ENCODE measurements at regions not wholly inside any gene's neighbourhood (a gene's known extent, or its start where the extent isn't known, plus 50 kb on each side); places are given as distances from the start of the nearest gene placed in this dataset.
"Not testable (repeated sequence)": the region's sequence is repeated elsewhere in the genome, so short reads cannot be mapped to it uniquely, and the experiment has no call there.

GRCh38 chr5:125487231-125487630, 740.8 kb upstream of the ZNF608 start:
- no peaks in the 10 kb centered on the region for H3K4me1 ChIP-seq (ENCODE audit: low read length)
- H3K9ac ChIP-seq (ENCODE audit: low read length), result no peak overlapping the region
- H3K36me3 ChIP-seq (ENCODE audit: insufficient read depth, low read length), result no peaks in the 10 kb centered on the region
- H2AFZ ChIP-seq (ENCODE audit: low read length), result no peak overlapping the region
- no peaks in the 10 kb centered on the region for H4K20me1 ChIP-seq (ENCODE audit: insufficient read depth, low read depth, low read length)
- H3K4me3 ChIP-seq (ENCODE audit: low read length), result no peak overlapping the region
- DNase-seq, result no peak
- no peaks in the 10 kb centered on the region for H3K27me3 ChIP-seq (ENCODE audit: low read length)
- H3K9me3 ChIP-seq (ENCODE audit: low read length), result no peaks in the 10 kb centered on the region
- H3K9me2 ChIP-seq (replicated peaks; ENCODE audit: insufficient read depth, low read length), result no peaks in the 10 kb centered on the region
- no peaks in the 10 kb centered on the region for H3K79me2 ChIP-seq (ENCODE audit: low read length)
- H3K27ac ChIP-seq (ENCODE audit: low read length), result no peak overlapping the region
- no peak overlapping the region for H3K4me2 ChIP-seq (ENCODE audit: low read depth, low read length, poor library complexity, severe bottlenecking)

DNA sequence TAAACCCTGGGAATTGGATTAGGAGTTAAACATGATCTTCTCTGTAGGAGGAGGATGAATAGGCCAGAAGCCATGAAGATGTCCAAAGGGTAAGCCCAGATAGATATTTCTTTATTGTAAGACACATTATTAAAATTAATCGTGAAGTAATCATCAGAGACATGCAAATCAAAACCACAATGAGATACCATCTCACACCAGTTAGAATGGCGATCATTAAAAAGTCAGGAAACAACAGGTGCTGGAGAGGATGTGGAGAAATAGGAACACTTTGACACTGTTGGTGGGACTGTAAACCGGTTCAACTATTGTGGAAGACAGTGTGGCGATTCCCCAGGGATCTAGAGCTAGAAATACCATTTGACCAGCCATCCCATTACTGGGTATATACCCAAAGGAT, 741.2 kb upstream of the ZNF608 start:
- not testable (repeated sequence) for H2AFZ ChIP-seq (ENCODE audit: low read length); H3K4me1 ChIP-seq (ENCODE audit: low read length); H3K79me2 ChIP-seq (ENCODE audit: low read length); H3K27ac ChIP-seq (ENCODE audit: low read length); H3K36me3 ChIP-seq (ENCODE audit: insufficient read depth, low read length); H3K4me3 ChIP-seq (ENCODE audit: low read length); H3K9me2 ChIP-seq (replicated peaks; ENCODE audit: insufficient read depth, low read length); H3K9ac ChIP-seq (ENCODE audit: low read length); H3K27me3 ChIP-seq (ENCODE audit: low read length); H3K4me2 ChIP-seq (ENCODE audit: low read depth, low read length, poor library complexity, severe bottlenecking); H4K20me1 ChIP-seq (ENCODE audit: insufficient read depth, low read depth, low read length); DNase-seq; H3K9me3 ChIP-seq (ENCODE audit: low read length)

- DNase-seq, result no peak
- Histone ChIP-seq H3K36me3 (ENCODE audit: insufficient read depth, low read length) (no peaks in the 10 kb centered on the region), H3K9me2 (replicated peaks; ENCODE audit: insufficient read depth, low read length) (no peaks in the 10 kb centered on the region)
Measured at GRCh38 chr5:125489146-125489545, 742.7 kb upstream of the ZNF608 start.

GRCh38 chr5:125491986-125492492, 745.6 kb upstream of the ZNF608 start:
- Histone ChIP-seq H3K36me3 (ENCODE audit: insufficient read depth, low read length) (no peaks in the 10 kb centered on the region), H2AFZ (ENCODE audit: low read length) (no peak overlapping the region), H4K20me1 (ENCODE audit: insufficient read depth, low read depth, low read length) (no peaks in the 10 kb centered on the region)

More at GRCh38 chr5:125489146-125489545, 742.7 kb upstream of the ZNF608 start:
- peaks cover 8% of the 10 kb centered on the region; the same call in 1 of the 2 replicates for H3K9me3 ChIP-seq (ENCODE audit: low read length)
- H3K4me2 ChIP-seq (ENCODE audit: low read depth, low read length, poor library complexity, severe bottlenecking), result no peak overlapping the region
- no peak overlapping the region for H3K9ac ChIP-seq (ENCODE audit: low read length)
- H3K79me2 ChIP-seq (ENCODE audit: low read length), result no peaks in the 10 kb centered on the region
- no peaks in the 10 kb centered on the region for H3K4me1 ChIP-seq (ENCODE audit: low read length)
- H2AFZ ChIP-seq (ENCODE audit: low read length), result no peak overlapping the region
- H4K20me1 ChIP-seq (ENCODE audit: insufficient read depth, low read depth, low read length), result no peaks in the 10 kb centered on the region
- no peak overlapping the region for H3K27ac ChIP-seq (ENCODE audit: low read length)
- no peak overlapping the region for H3K4me3 ChIP-seq (ENCODE audit: low read length)
- H3K27me3 ChIP-seq (ENCODE audit: low read length), result no peaks in the 10 kb centered on the region

DNA sequence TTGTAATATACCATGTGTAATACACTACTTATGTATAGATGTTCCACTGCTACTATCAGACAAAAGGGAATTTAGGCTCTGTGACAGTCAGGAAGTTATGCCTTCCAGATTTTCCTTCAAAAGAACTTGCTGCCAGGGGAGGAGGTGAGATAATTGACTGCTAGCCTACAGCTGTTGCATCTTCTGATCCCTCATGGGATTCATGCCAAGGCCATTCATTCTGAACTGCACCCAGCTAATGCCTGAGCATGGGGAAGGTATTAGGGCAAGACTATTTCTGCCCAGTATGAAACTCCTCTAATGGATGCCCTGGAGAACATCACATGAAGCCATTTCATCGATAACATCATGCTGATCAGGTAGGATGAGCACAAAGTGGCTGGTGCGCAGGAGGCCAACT, 746.5 kb upstream of the ZNF608 start:
- peaks cover 8% of the 10 kb centered on the region; the same call in 1 of the 2 replicates for H3K9me3 ChIP-seq (ENCODE audit: low read length)
- no peak overlapping the region for H3K27ac ChIP-seq (ENCODE audit: low read length)
- no peaks in the 10 kb centered on the region for H3K4me1 ChIP-seq (ENCODE audit: low read length)
- no peaks in the 10 kb centered on the region for H3K36me3 ChIP-seq (ENCODE audit: insufficient read depth, low read length)
- H2AFZ ChIP-seq (ENCODE audit: low read length), result no peak overlapping the region
- H4K20me1 ChIP-seq (ENCODE audit: insufficient read depth, low read depth, low read length), result no peaks in the 10 kb centered on the region
- H3K4me3 ChIP-seq (ENCODE audit: low read length), result no peak overlapping the region
- DNase-seq, result no peak
- H3K27me3 ChIP-seq (ENCODE audit: low read length), result no peaks in the 10 kb centered on the region
- no peaks in the 10 kb centered on the region for H3K9me2 ChIP-seq (replicated peaks; ENCODE audit: insufficient read depth, low read length)
- no peak overlapping the region for H3K9ac ChIP-seq (ENCODE audit: low read length)
- no peaks in the 10 kb centered on the region for H3K79me2 ChIP-seq (ENCODE audit: low read length)
- no peak overlapping the region for H3K4me2 ChIP-seq (ENCODE audit: low read depth, low read length, poor library complexity, severe bottlenecking)

More at GRCh38 chr5:125491986-125492492, 745.6 kb upstream of the ZNF608 start:
- Histone ChIP-seq H3K4me3 (ENCODE audit: low read length) (no peak overlapping the region), H3K27ac (ENCODE audit: low read length) (no peak overlapping the region), H3K9me3 (ENCODE audit: low read length) (peaks cover 8% of the 10 kb centered on the region; the same call in 1 of the 2 replicates), H3K4me1 (ENCODE audit: low read length) (no peaks in the 10 kb centered on the region), H3K9ac (ENCODE audit: low read length) (no peak overlapping the region), H3K27me3 (ENCODE audit: low read length) (no peaks in the 10 kb centered on the region), H3K4me2 (ENCODE audit: low read depth, low read length, poor library complexity, severe bottlenecking) (no peak overlapping the region), H3K9me2 (replicated peaks; ENCODE audit: insufficient read depth, low read length) (no peaks in the 10 kb centered on the region), H3K79me2 (ENCODE audit: low read length) (no peaks in the 10 kb centered on the region)
- DNase-seq, result no peak

DNA sequence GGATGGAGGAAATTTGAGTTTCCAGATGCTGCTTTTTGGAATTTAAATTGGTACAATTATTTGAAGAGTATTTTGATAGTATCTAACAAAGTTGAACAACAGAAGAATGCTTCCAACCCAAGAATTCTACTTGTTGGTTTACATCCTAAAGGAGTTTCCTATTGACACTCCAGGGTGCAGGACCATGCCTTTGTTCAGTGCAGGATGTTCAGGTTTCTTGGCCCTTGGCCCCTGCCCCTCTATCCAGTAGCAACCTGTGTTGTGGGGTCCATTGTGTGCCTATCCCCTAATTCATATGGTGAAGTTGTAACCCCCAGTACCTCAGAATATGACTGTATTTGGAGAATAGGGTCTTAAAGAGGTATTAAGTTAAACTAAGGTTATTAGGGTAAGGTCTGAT, 750.0 kb upstream of the ZNF608 start:
- Histone ChIP-seq H4K20me1 (ENCODE audit: insufficient read depth, low read depth, low read length) (no peaks in the 10 kb centered on the region), H3K4me3 (ENCODE audit: low read length) (no peak overlapping the region)

GRCh38 chr5:125497651-125498050, 751.2 kb upstream of the ZNF608 start:
- Histone ChIP-seq H4K20me1 (ENCODE audit: insufficient read depth, low read depth, low read length) (no peaks in the 10 kb centered on the region), H3K27ac (ENCODE audit: low read length) (no peak overlapping the region), H3K9ac (ENCODE audit: low read length) (no peak overlapping the region), H3K4me2 (ENCODE audit: low read depth, low read length, poor library complexity, severe bottlenecking) (no peak overlapping the region), H3K9me3 (ENCODE audit: low read length) (peaks cover 8% of the 10 kb centered on the region; the same call in 1 of the 2 replicates), H3K9me2 (replicated peaks; ENCODE audit: insufficient read depth, low read length) (no peaks in the 10 kb centered on the region), H3K36me3 (ENCODE audit: insufficient read depth, low read length) (no peaks in the 10 kb centered on the region), H3K79me2 (ENCODE audit: low read length) (no peaks in the 10 kb centered on the region), H3K4me1 (ENCODE audit: low read length) (no peaks in the 10 kb centered on the region), H3K4me3 (ENCODE audit: low read length) (no peak overlapping the region), H3K27me3 (ENCODE audit: low read length) (no peaks in the 10 kb centered on the region), H2AFZ (ENCODE audit: low read length) (no peak overlapping the region)
- DNase-seq, result no peak

More for the DNA sequence above, 750.0 kb upstream of the ZNF608 start:
- Histone ChIP-seq H3K27ac (ENCODE audit: low read length) (no peak overlapping the region), H3K9me3 (ENCODE audit: low read length) (peaks cover 8% of the 10 kb centered on the region; the same call in 1 of the 2 replicates), H3K4me1 (ENCODE audit: low read length) (no peaks in the 10 kb centered on the region), H3K4me2 (ENCODE audit: low read depth, low read length, poor library complexity, severe bottlenecking) (no peak overlapping the region), H3K36me3 (ENCODE audit: insufficient read depth, low read length) (no peaks in the 10 kb centered on the region), H3K9me2 (replicated peaks; ENCODE audit: insufficient read depth, low read length) (no peaks in the 10 kb centered on the region), H3K27me3 (ENCODE audit: low read length) (no peaks in the 10 kb centered on the region), H3K9ac (ENCODE audit: low read length) (no peak overlapping the region), H2AFZ (ENCODE audit: low read length) (no peak overlapping the region), H3K79me2 (ENCODE audit: low read length) (no peaks in the 10 kb centered on the region)
- no peak for DNase-seq

GRCh38 chr5:125499636-125500332, 753.3 kb upstream of the ZNF608 start:
- H2AFZ ChIP-seq (ENCODE audit: low read length), result no peak overlapping the region
- H3K9me3 ChIP-seq (ENCODE audit: low read length), result no peaks in the 10 kb centered on the region
- no peaks in the 10 kb centered on the region for H3K36me3 ChIP-seq (ENCODE audit: insufficient read depth, low read length)
- H3K4me2 ChIP-seq (ENCODE audit: low read depth, low read length, poor library complexity, severe bottlenecking), result no peak overlapping the region
- no peaks in the 10 kb centered on the region for H3K27me3 ChIP-seq (ENCODE audit: low read length)
- no peak for DNase-seq
- H3K4me3 ChIP-seq (ENCODE audit: low read length), result no peak overlapping the region
- no peak overlapping the region for H3K9ac ChIP-seq (ENCODE audit: low read length)
- no peaks in the 10 kb centered on the region for H4K20me1 ChIP-seq (ENCODE audit: insufficient read depth, low read depth, low read length)
- no peaks in the 10 kb centered on the region for H3K79me2 ChIP-seq (ENCODE audit: low read length)
- H3K9me2 ChIP-seq (replicated peaks; ENCODE audit: insufficient read depth, low read length), result no peaks in the 10 kb centered on the region
- H3K4me1 ChIP-seq (ENCODE audit: low read length), result no peaks in the 10 kb centered on the region
- no peak overlapping the region for H3K27ac ChIP-seq (ENCODE audit: low read length)

Data from Karpas-422 (cell line).